IPS-NIHi11 (cell line): ENCODE measurements at regions not wholly inside any gene's neighbourhood (a gene's known extent, or its start where the extent isn't known, plus 50 kb on each side); places are given as distances from the start of the nearest gene placed in this dataset.

Experiments used
- DNase-seq: peaks from one replicate; pipeline ENCODE4 v3.0.0; 2012; ENCODE audit warnings: mixed read lengths, low spot score

DNA sequence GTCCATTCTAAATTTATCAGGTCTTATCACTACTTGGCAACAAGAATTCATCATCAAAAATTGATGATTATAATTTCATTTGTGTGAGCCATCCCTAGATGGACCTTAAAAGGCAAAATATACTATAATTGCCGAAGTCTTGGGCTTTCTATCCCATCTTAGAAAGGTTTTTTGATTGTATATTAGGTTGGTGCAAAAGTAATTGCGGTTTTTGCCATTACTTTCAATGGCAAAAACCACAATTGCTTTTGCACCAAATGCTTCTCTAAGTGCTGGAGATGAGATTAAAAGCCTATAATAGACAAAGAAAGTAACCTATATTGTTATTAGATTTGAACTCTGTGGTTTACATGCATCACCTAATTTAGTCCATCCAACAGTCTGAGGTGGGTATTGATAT, 612.9 kb downstream of the ZNF385D start:
- DNase-seq = no peak

- no peak for DNase-seq
These were observed 618.1 kb downstream of the ZNF385D start for GRCh38 chr3:21132896-21133295.

GRCh38 chr3:21120826-21121225, 630.2 kb downstream of the ZNF385D start:
- DNase-seq = no peak

- DNase-seq = no peak
These were observed 633.6 kb downstream of the ZNF385D start for GRCh38 chr3:21117370-21117769.

GRCh38 chr3:21109056-21109455, 642.0 kb downstream of the ZNF385D start:
- DNase-seq = no peak

GRCh38 chr3:21105784-21106183, 645.2 kb downstream of the ZNF385D start:
- no peak for DNase-seq

- DNase-seq = no peak
These were observed 650.2 kb downstream of the ZNF385D start for GRCh38 chr3:21100656-21101359.

- DNase-seq = no peak
These were observed 656.3 kb downstream of the ZNF385D start for GRCh38 chr3:21094686-21095085.

DNA sequence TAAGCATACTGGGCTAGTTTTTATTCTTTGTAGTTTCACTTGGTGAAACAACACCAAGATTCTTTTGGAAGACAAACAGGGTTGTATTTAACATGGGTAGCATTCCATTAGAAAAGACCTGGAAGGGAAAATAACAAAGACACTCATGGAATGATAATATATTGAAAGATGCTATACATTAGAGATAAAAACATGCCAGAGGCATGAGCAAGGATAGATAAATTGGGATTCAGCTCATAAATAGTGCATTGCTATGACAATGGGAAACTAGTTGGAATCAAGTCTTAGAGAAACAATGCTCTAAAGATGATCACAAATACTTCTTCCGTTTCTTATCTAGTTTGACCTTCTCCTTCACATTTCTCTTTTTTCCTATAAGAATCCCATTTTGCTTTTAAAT, 677.4 kb downstream of the ZNF385D start:
- DNase-seq = no peak

DNA sequence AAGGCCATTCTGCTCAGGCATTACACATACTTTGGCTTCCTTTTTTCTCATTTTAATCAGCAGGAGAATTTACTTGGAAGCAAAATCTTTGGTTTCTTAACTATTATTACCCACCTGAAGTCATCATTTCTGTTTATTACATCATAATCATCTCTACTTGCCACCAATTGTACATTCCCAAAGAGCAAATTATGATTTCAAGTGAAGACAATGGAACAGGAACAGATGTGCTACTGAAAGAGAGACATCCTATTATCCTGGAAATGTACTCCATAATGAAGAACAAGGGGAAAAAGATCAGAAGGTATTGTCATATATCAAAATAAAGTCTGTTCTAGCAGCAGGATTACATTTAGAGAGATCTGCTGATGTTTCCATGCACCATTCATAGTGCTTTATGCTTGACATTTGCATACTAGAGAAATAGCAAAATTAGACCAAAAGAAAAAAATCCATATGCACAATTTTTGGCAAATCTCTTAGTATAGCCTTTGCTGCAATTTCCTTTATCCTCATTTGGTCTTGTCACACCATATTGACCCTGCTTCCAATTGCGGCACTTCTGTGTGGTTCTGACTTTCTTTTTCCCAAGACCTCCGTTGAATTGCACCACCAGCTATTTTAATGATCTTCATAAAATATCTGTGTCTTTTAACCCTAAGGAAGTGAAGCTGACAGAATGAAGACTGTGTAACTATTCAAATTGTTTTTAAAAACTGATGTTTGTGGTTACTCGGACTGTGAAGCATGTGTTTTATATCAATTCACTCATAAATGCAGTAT, 683.8 kb downstream of the ZNF385D start:
- no peak for DNase-seq

- no peak for DNase-seq
These were observed 688.1 kb downstream of the ZNF385D start for GRCh38 chr3:21062831-21063294.

DNA sequence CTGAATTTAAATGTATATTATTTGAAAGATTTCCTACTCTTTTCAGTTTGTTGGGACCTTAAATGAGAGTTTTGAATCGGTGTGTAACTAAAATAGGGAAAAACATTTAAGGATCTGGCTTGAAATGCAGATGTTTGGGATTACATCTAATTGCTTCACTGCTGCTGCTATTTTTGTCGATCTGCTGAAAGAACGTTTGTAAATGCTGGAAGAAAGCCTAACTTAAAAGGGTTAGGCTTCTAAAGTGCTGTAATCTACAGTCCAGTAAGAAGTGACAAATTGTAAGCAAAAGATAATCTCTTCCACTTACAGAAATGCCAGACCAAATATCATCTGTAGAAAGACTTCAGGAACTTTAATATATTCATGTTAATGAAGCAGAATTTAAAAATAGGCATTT, 691.6 kb downstream of the ZNF385D start:
- DNase-seq = no peak

DNA sequence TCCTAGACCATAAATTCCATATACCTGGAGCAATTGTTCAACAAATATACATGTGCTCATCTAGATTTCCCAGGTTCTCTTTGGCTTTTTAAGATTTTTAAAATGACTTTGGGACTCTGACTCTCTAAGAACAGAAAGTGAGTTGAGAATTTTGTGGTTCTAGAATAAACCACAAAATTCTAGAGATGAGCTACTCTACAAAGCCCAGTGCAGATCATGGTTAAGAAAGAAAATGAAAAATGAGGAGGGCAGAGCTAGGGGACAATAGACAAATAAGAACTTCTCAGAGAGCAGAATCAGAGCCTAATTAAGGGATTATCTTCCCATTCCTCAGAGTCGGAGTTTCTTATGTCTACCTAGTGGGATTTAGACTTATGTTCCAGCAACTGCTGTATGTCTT, 694.7 kb downstream of the ZNF385D start:
- no peak for DNase-seq

GRCh38 chr3:21055015-21055414, 696.0 kb downstream of the ZNF385D start:
- no peak for DNase-seq

GRCh38 chr3:21054064-21054463, 696.9 kb downstream of the ZNF385D start:
- DNase-seq = no peak

GRCh38 chr3:21049334-21050062, 701.5 kb downstream of the ZNF385D start:
- no peak for DNase-seq

- DNase-seq = no peak
These were observed 707.9 kb downstream of the ZNF385D start for GRCh38 chr3:21043139-21043538.

GRCh38 chr3:21042184-21042583, 708.8 kb downstream of the ZNF385D start:
- no peak for DNase-seq

DNA sequence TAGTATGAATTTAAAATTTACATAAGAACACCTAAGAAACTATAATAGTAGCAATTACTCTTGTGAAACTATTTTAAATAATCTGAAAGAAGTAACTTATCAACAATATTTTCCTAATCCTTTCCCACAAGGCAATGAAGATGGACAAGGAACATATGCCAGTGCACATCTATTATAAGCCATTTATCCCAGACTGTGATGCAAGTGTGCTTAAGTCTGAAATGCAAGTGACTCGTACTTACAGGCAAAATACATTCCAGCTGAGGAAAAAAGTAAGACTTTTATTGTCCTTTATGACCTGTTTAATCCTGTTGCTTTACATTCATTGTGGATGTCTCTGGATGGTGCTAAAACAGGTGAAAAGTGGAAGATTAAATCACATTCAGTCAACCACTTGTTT, 709.4 kb downstream of the ZNF385D start:
- DNase-seq = no peak

GRCh38 chr3:21036888-21037287, 714.1 kb downstream of the ZNF385D start:
- DNase-seq = no peak

DNA sequence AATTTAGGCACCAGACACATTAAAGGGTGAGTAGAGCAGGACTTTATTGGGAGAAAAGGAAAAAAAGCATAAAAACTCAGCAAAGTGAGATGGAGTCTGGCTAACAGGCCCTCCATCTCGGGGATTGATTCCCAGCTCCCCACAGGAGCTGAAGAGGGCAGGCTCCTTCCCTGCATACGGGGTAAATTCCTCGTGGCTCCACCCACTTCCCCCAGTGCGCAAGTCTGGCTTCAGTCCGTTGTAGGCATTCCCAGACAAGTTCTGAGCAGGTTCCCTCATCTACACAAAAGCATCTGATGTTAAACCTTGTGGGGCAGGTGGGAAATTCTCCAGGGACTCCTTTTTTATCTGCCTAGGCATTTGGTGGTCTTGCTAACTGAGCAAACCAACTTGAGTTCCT, 722.6 kb downstream of the ZNF385D start:
- no peak for DNase-seq

DNA sequence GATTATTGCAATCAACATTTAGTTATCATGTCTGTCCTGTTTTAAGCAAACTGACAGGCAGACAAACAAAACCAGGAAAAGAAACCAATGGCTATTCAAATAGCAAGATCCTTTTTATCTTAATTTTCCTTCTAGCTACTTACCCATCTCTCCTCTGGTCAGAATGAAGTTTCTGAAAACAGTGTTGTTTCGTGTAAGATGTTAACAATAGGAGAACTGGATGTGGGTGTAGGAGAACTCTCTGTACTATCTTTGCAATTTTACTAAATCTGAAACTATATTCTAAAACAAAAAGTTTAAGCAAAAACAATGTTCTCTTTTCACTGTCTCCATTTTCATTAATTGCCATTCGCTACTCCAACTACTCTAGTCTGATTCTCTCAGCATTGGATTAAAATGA, 726.4 kb downstream of the ZNF385D start:
- no peak for DNase-seq

DNA sequence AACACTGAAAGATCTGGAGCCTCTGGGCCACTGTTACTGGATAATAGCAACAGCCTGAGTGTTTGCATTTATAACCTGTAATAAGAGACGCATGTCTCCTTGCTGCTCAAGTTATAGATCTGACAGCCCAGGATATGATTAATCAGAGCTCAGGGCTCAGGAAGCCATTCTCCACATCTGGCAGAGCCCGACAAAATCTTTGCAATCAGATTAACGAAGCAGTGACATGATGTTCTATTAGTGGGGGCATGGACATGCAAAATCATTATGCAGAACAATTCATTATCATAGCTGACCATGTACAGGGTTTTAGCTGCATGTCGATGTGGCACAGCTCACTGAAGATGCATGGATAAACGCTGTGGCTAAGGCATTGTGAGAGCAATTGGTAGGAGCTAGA, 730.3 kb downstream of the ZNF385D start:
- DNase-seq = no peak
